Coronary artery (tissue), 2 donors: ENCODE measurements at regions not wholly inside any gene's neighbourhood (a gene's known extent, or its start where the extent isn't known, plus 50 kb on each side); places are given as distances from the start of the nearest gene placed in this dataset.

Experiments
- DNase-seq: peaks from one replicate; pipeline ENCODE4 v3.0.0-alpha.2; 2017; ENCODE audit warnings: low spot score
- H3K27ac ChIP-seq, 2 donors: fragments of 200-600 bp; sonication (generic); one replicate each; pipeline ENCODE4 v1.5.1; 2016 to 2019
- H3K4me3 ChIP-seq: fragments of 200-600 bp; sonication (generic); 2 replicates; pipeline ENCODE4 v1.5.1; 2016; ENCODE audit warnings: mild to moderate bottlenecking, moderate library complexity
- TF ChIP-seq, protein P1 (sequence below): fragments of 200-600 bp; sonication (generic); IDR thresholded peaks from one replicate; pipeline ENCODE4 v1.5.1; 2019; ENCODE audit warnings: antibody characterized with exemption

DNA sequence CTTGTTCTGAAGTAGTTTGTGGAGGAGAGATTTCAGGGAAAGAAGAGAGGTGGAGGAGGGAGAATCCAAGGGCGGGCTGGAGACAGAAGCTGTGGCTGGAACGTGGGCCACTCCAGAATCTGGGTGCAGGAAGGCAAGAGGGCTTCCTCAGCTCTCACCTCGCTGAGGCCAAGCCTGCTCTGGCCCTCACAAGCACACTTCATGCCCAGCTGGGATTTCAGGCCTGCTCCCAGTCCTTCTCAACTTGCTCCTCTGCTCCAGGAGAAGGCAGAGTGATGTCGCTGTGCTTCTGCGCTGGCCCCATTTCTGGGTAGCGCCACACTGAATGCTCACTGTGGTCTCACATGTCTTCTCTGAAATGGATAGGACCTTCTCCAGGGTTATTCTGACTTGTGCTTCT is 328.8 kb downstream of the FGF9 start:
- TF ChIP-seq, protein P1, sequence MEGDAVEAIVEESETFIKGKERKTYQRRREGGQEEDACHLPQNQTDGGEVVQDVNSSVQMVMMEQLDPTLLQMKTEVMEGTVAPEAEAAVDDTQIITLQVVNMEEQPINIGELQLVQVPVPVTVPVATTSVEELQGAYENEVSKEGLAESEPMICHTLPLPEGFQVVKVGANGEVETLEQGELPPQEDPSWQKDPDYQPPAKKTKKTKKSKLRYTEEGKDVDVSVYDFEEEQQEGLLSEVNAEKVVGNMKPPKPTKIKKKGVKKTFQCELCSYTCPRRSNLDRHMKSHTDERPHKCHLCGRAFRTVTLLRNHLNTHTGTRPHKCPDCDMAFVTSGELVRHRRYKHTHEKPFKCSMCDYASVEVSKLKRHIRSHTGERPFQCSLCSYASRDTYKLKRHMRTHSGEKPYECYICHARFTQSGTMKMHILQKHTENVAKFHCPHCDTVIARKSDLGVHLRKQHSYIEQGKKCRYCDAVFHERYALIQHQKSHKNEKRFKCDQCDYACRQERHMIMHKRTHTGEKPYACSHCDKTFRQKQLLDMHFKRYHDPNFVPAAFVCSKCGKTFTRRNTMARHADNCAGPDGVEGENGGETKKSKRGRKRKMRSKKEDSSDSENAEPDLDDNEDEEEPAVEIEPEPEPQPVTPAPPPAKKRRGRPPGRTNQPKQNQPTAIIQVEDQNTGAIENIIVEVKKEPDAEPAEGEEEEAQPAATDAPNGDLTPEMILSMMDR, result no peak
- Histone ChIP-seq H3K4me3 (no peak overlapping the region), H3K27ac (no peak overlapping the region)
- no peak for DNase-seq

DNA sequence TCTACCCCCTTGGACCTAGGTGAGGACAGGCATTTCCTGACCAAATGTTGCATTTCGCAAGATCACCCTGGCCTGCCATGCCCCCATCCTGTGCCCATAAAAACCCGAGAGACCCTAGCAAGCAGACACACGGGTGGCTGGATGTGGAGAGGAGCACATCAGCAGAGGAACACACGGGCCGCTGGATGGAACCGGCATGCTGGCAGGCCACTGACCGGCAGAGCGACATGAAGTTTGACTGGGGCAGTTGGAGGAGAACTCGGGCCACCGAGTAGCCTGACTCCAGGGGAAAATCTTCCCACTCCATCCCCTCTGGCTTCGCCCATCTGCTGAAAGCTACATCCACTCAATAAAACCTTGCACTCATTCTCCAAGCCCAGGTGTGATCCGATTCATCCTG is 329.3 kb downstream of the FGF9 start:
- H3K4me3 ChIP-seq, result no peak overlapping the region
- H3K27ac ChIP-seq, result no peak overlapping the region
- DNase-seq, result no peak
- TF ChIP-seq, protein P1, result no peak

DNA sequence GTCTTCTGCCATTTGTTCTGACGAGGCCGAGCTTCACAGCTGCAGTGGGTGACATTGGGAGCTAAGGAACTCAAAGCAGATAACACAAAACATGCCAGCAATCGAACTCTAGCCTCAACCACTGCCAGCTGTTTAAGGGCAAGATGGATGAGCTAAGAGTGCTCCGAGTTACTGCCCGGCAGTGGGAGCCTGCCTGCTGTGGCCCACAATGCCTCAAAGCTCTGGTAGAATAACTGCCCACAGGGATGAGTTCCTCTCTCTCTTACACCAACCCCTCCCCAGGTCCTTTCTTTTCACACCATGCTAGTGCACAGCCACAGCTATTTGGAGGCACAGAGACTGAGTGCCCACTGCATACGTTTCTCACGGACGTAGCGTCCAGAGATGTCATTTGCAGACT is 330.5 kb downstream of the FGF9 start:
- no peak for DNase-seq
- Histone ChIP-seq H3K27ac (no peak overlapping the region), H3K4me3 (no peak overlapping the region)
- TF ChIP-seq, protein P1, result no peak

DNA sequence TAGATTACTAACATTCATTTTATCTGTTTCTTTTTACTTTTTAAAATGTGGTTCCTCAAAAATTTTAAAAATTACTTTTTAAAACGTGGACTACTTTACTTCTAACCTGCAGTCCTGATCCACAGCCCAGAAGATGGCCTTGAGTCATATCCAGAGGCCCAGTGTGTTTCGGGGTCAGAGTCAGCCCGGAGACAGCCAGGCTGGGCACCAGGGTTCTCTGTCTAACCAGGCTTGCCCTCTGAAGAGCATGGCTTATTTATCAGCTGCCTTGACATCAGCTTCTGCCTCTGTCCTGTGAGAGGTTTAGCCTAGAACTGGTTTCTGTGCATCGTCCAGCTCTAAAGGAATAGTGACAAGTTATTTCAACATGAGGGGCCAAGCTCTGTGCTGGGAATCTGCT is 332.0 kb downstream of the FGF9 start:
- Histone ChIP-seq H3K27ac (no peak overlapping the region), H3K4me3 (no peak overlapping the region)
- TF ChIP-seq, protein P1, result no peak
- no peak for DNase-seq

DNA sequence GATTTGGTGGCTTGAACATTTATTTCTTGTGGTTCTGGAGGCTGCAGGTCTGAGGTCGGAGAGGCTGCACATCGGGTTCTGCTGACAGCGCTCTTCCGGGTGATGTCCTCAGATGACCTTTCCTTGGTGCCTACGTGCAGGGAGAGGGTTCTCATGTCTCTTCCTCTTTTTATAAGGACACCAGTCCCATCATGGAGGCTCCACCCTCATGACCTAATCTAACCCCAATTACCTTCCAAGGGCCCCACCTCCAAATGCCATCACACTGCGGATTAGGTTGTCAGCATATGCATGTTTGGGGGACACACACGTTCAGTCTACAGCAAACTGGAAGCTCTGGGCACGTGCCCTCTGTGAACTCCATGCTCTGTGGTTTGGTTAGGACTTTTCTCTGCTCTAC is 338.6 kb downstream of the FGF9 start:
- TF ChIP-seq, protein P1, result no peak
- DNase-seq, result no peak
- no peak overlapping the region for H3K27ac ChIP-seq
- no peak overlapping the region for H3K4me3 ChIP-seq

DNA sequence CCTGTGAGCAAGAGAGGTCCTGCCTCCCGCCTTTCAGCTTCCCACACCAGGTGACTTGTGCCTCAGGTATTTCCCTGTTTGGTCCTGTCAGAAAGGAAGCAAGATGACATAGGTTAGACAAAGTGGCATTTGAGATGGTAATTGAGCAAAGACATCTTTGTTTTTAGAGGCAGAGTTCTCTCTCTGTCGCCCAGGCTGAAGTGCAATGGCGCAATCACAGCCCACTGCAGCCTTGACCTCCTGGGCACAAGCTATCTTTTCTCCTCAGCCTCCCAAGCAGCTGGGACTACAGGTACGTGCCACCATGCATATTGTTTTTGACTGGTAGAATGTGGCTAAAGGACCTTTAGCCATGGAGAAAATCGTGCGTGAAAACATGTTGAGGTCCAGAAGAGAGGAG is 339.1 kb downstream of the FGF9 start:
- TF ChIP-seq, protein P1, result no peak
- no peak overlapping the region for H3K4me3 ChIP-seq
- no peak overlapping the region for H3K27ac ChIP-seq
- no peak for DNase-seq

DNA sequence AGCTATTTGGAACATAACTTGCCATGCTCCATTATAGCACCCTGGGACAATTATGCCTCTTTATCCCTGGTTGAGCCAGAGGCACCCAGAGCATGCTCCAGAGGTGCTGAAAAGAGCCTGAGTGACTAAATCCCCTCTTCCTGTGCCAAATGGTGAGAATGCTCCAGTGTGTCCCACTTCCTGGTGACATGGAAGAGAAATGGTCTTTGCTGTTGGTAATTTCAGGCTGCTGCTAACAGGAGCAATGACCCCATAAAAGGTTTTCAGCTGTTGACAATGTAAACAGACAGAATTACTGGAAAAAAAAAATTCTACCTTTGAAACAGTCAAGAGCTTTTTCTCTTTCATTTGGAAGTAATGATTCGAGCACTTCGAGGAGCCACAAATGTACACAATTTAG is 341.8 kb downstream of the FGF9 start:
- no peak for DNase-seq
- no peak overlapping the region for H3K27ac ChIP-seq
- H3K4me3 ChIP-seq, result no peak overlapping the region
- TF ChIP-seq, protein P1, result no peak
